Gastrocnemius medialis (tissue), 4 donors: ENCODE measurements at regions not wholly inside any gene's neighbourhood (a gene's known extent, or its start where the extent isn't known, plus 50 kb on each side); places are given as distances from the start of the nearest gene placed in this dataset.

ENCODE experiments used
- ATAC-seq, 2 donors: fragments of 150-250 bp; one replicate each; pipeline ENCODE4 v1.9.1; 2016
- DNase-seq, 2 donors: peaks; one replicate each; pipeline ENCODE4 v3.0.0-alpha.2; 2019
- H3K27ac ChIP-seq, 4 donors: fragments of 200-600 bp; sonication (generic); 1 replicate in 1 of 4; 2 replicates in 3 of 4; pipeline ENCODE4 v1.5.1; 2016 to 2018; ENCODE audit warnings: mild to moderate bottlenecking in 2 of 4, moderate library complexity in 1 of 4
- H3K27me3 ChIP-seq, 3 donors: fragments of 200-600 bp; sonication (generic) in 2 of 3; 1 replicate in 1 of 3; 2 replicates in 2 of 3; pipeline versions ENCODE4 v1.5.1 to v1.6.0; 2016 to 2019; ENCODE audit warnings: mild to moderate bottlenecking in 1 of 3, moderate library complexity in 1 of 3
- H3K36me3 ChIP-seq, 2 donors: fragments of 200-600 bp; sonication (generic) in 1 of 2; one replicate each; pipeline ENCODE4 v1.5.1; 2017 to 2018
- H3K4me1 ChIP-seq, 2 donors: fragments of 200-600 bp; sonication (generic) in 1 of 2; one replicate each; pipeline ENCODE4 v1.5.1; 2016 to 2017; ENCODE audit warnings: mild to moderate bottlenecking in 2 of 2
- H3K4me3 ChIP-seq, 4 donors: fragments of 200-600 bp; sonication (generic) in 3 of 4; 1 replicate in 1 of 4; 2 replicates in 3 of 4; pipeline ENCODE4 v1.5.1; 2016 to 2019; ENCODE audit warnings: mild to moderate bottlenecking in 2 of 4
- H3K9me3 ChIP-seq, 3 donors: fragments of 200-600 bp; sonication (generic) in 2 of 3; 1 replicate in 1 of 3; 2 replicates in 2 of 3; pipeline ENCODE4 v1.5.1; 2016 to 2019
- POLR2A ChIP-seq, 2 donors: fragments of 450-650 bp; IDR thresholded peaks; one replicate each; pipeline ENCODE4 v1.6.1; 2017; ENCODE audit warnings: antibody characterized with exemption in 2 of 2, mild to moderate bottlenecking in 2 of 2, moderate library complexity in 2 of 2
- in situ Hi-C, 4 donors: fragments of 200-750 bp; cut with MboI; loops; one replicate each; pipeline versions ENCODE4 v1.15.0 to v1.8.0; 2017; ENCODE audit warnings: low sequenced_read_pairs in 4 of 4
- intact Hi-C: fragments of 100-400 bp; cut with DNase I; formaldehyde crosslinking; loops from one replicate; pipeline ENCODE4 v1.15.1; 2023; ENCODE audit warnings: low total_unique reads
- TF ChIP-seq, protein P1 (sequence below), 5 experiments: fragments of 450-650 bp in 3 of 5; fragments of 200-600 bp in 2 of 5; sonication (generic) in 2 of 5; IDR thresholded peaks in 4 of 5; conservative IDR thresholded peaks in 1 of 5; 1 replicate in 4 of 5; 2 replicates in 1 of 5; pipeline ENCODE4 v1.5.1; 2016 to 2019; ENCODE audit warnings: antibody characterized with exemption in 5 of 5, mild to moderate bottlenecking in 3 of 5, moderate library complexity in 3 of 5

DNA sequence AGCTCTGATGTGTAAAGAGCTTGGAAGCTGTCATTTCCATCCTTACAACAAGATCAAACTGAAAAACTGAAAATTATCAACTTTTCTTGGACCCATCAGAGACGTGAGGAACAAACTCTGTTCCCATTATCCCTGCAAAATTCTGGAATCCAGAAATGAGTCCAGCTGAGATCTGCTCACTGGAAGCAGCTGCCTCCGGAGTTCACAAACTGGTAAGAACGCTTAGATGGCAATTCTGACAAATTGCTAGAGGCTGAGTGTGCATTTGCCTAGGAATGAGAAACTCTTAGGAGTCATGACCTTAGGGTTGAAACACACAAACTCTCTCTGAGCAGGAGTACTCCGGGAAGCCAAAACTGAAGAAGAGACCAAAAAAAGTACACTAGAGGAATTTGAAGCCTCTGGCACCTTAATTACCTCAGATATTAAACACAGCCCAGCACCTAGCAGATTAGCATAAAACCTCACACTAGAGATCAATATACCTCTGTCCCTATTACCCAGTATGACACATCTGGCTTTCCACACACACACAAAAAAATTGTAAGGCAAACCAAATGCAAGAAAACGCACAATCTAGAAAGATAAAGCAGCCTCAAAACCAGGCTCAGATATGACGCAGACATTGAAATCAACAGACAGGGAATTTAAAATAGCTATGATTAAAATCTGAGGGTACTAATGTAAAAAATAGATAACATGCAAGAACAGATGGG lies 233.5 kb upstream of the SGK1 start:
- in situ Hi-C loops: no loop called here
- Histone ChIP-seq H3K9me3 (no peaks in the 10 kb centered on the region), H3K36me3 (no peaks in the 10 kb centered on the region), H3K4me1 (no peaks in the 10 kb centered on the region), H3K4me3 (no peak overlapping the region), H3K27me3 (no peaks in the 10 kb centered on the region), H3K27ac (no peak overlapping the region)
- no peak for ATAC-seq
- DNase-seq: no peak
- TF ChIP-seq, protein P1, sequence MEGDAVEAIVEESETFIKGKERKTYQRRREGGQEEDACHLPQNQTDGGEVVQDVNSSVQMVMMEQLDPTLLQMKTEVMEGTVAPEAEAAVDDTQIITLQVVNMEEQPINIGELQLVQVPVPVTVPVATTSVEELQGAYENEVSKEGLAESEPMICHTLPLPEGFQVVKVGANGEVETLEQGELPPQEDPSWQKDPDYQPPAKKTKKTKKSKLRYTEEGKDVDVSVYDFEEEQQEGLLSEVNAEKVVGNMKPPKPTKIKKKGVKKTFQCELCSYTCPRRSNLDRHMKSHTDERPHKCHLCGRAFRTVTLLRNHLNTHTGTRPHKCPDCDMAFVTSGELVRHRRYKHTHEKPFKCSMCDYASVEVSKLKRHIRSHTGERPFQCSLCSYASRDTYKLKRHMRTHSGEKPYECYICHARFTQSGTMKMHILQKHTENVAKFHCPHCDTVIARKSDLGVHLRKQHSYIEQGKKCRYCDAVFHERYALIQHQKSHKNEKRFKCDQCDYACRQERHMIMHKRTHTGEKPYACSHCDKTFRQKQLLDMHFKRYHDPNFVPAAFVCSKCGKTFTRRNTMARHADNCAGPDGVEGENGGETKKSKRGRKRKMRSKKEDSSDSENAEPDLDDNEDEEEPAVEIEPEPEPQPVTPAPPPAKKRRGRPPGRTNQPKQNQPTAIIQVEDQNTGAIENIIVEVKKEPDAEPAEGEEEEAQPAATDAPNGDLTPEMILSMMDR (IDR thresholded peaks at IDR 0.05 in 4 of 5, conservative IDR thresholded peaks at IDR 0.05 in 1 of 5): no peak
- TF ChIP-seq POLR2A (IDR thresholded peaks at IDR 0.05): no peak
- intact Hi-C loops: no loop called here

DNA sequence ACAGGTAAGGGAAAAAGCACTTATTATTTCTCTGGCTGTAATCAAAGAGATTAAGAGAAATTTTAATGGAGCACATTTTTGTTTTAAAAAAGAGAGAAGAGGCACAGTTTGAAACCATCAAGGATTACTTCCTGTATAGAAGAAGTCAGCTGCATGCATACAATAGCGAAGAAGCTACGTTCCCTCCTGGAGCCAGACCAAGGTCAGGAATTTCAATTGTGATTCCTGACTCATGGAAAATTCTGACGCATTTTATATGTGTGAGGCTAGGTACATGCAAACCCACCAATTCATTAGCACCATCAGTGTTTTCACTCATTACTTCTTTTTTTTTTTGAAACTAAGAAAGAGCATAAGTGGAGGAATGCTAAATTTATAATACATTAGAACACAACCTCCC lies 232.7 kb upstream of the SGK1 start:
- no peaks in the 10 kb centered on the region for H3K36me3 ChIP-seq
- in situ Hi-C loops: no loop called here
- ATAC-seq (no peak), DNase-seq (no peak)
- H3K9me3 ChIP-seq: no peaks in the 10 kb centered on the region
- TF ChIP-seq POLR2A (IDR thresholded peaks at IDR 0.05): no peak
- TF ChIP-seq, protein P1 (IDR thresholded peaks at IDR 0.05 in 4 of 5, conservative IDR thresholded peaks at IDR 0.05 in 1 of 5): no peak
- no peaks in the 10 kb centered on the region for H3K27me3 ChIP-seq
- no peak overlapping the region for H3K27ac ChIP-seq
- intact Hi-C loops: no loop called here
- H3K4me3 ChIP-seq: no peak overlapping the region
- H3K4me1 ChIP-seq: no peaks in the 10 kb centered on the region

DNA sequence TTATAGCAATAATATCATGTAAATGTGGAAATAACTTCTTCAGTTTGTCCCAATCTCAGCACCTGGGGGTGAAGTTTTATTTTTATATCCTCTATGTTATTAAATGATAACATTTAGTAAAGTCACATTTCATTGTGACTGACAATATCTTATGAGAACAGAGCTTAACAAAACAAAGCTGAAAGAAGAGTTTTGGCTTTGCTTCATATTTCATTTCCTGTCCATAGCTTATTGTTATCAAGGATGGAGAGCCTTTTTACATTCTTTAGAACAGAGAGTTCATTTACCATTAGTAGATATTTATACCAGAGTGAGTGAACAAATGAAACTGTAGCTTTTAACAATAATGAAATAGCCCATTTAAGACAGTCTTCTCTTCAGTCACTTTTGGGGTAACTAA lies 231.9 kb upstream of the SGK1 start:
- Histone ChIP-seq H3K27ac (peak overlapping the region in 1 of 4 donors; percentile 14), H3K36me3 (no peaks in the 10 kb centered on the region), H3K27me3 (no peaks in the 10 kb centered on the region), H3K9me3 (no peaks in the 10 kb centered on the region), H3K4me1 (no peaks in the 10 kb centered on the region), H3K4me3 (no peak overlapping the region)
- TF ChIP-seq, protein P1 (IDR thresholded peaks at IDR 0.05 in 4 of 5, conservative IDR thresholded peaks at IDR 0.05 in 1 of 5): no peak
- TF ChIP-seq POLR2A (IDR thresholded peaks at IDR 0.05): no peak
- in situ Hi-C loops: no loop called here
- intact Hi-C loops: no loop called here
- ATAC-seq: no peak
- DNase-seq: no peak

- Histone ChIP-seq H3K27me3 (no peaks in the 10 kb centered on the region), H3K9me3 (no peaks in the 10 kb centered on the region), H3K4me1 (no peaks in the 10 kb centered on the region), H3K36me3 (no peaks in the 10 kb centered on the region), H3K27ac (no peak overlapping the region), H3K4me3 (no peak overlapping the region)
- no peak for ATAC-seq
- intact Hi-C loops: no loop called here
- TF ChIP-seq, protein P1 (IDR thresholded peaks at IDR 0.05 in 4 of 5, conservative IDR thresholded peaks at IDR 0.05 in 1 of 5): no peak
- no peak for TF ChIP-seq POLR2A (IDR thresholded peaks at IDR 0.05)
- in situ Hi-C loops: no loop called here
- no peak for DNase-seq
These were observed 229.2 kb upstream of the SGK1 start for GRCh38 chr6:134546962-134547645.
